ENCODE measurements at regions not wholly inside any gene's neighbourhood (a gene's known extent, or its start where the extent isn't known, plus 50 kb on each side); places are given as distances from the start of the nearest gene placed in this dataset.
"Not testable (repeated sequence)": the region's sequence is repeated elsewhere in the genome, so short reads cannot be mapped to it uniquely, and the experiment has no call there.

DNA sequence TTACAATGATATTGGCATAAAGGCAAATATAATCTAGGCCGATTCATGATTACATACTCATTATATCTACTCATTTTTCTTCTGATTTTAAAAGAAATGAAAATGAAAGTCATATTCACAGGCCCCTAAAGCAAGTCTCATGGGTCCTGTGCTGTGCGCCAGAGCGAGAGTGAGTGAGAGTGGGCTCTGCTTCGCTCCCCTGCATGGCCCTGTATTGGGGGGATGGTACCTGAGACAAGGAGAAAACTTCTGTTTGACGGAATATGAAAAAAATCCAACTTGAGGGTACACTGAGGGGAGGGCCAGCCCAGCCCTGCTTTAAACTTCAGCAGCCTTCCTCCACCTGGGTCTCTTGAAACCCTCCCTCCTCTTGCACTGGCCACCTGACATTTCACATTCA is 81.4 kb upstream of the RGPD5 start:
- Histone ChIP-seq H3K36me3 (no peaks in the 10 kb centered on the region), H3K4me1 (peaks cover 0 to 6% (median 0%) of the 10 kb centered on the region in 3 donors), H3K27me3 (no peaks in the 10 kb centered on the region), H3K27ac (no peak overlapping the region), H3K9me3 (no peaks in the 10 kb centered on the region), H3K4me3 (no peak overlapping the region)
- ATAC-seq: no peak
- WGBS, 2 donors (ENCODE audit: low coverage in 1 of 2): 77 to 80% methylated on average over 2 to 5 of the region's 5 CpGs
- TF ChIP-seq POLR2AphosphoS5 (IDR thresholded peaks at IDR 0.05) (no peak), EP300 (IDR thresholded peaks at IDR 0.05) (no peak), POLR2A (IDR thresholded peaks at IDR 0.05) (no peak), CTCF (IDR thresholded peaks at IDR 0.05) (no peak)

GRCh38 chr2:109715313-109715805 is 78.7 kb upstream of the RGPD5 start:
- H3K36me3 ChIP-seq: no peaks in the 10 kb centered on the region
- no peaks in the 10 kb centered on the region for H3K9me3 ChIP-seq
- WGBS, 2 donors (ENCODE audit: low coverage in 1 of 2): 14% methylated on average over 1 of the region's 1 CpG; no CpG with 5 or more reads in 1 of the 2 donors
- H3K4me3 ChIP-seq: no peak overlapping the region
- H3K27me3 ChIP-seq: no peaks in the 10 kb centered on the region
- TF ChIP-seq POLR2AphosphoS5 (IDR thresholded peaks at IDR 0.05): no peak
- TF ChIP-seq CTCF (IDR thresholded peaks at IDR 0.05): peak in 3 of 4 experiments; percentile 73 to 86 (median 74)
- no peak overlapping the region for H3K27ac ChIP-seq
- peaks cover 0 to 6% (median 0%) of the 10 kb centered on the region in 3 donors for H3K4me1 ChIP-seq
- ATAC-seq: peak; percentile 78

- not testable (repeated sequence) for H3K4me3 ChIP-seq, H3K36me3 ChIP-seq, H3K27me3 ChIP-seq, H3K4me1 ChIP-seq, H3K9me3 ChIP-seq, H3K27ac ChIP-seq, ATAC-seq
- WGBS, 2 donors (ENCODE audit: low coverage in 1 of 2): 67 to 100% methylated on average over 1 to 3 of the region's 4 CpGs
Measured at GRCh38 chr2:109716596-109716995, 77.5 kb upstream of the RGPD5 start.

DNA sequence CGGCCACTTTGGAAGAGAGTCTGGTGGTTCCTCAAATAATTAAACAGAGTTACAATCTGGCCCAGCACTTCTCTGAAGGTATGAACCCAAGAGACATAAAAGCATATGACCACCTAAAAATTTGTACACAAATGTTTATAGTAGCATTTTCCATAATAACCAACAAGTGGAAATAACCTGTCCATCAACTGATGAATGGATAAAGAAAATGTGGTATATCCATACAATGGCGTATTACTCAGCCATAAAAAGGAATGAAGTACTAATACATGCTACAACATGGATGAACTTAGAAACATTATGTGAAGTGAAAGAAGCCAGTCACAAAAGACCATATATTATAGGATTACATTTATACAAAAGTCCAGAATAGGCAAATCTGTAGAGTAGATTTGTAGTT is 76.0 kb upstream of the RGPD5 start:
- H3K4me3 ChIP-seq: no peak overlapping the region
- WGBS, 2 donors (ENCODE audit: low coverage in 1 of 2): 100% methylated on average over 1 to 2 of the region's 2 CpGs
- H3K27me3 ChIP-seq: no peaks in the 10 kb centered on the region
- no peak overlapping the region for H3K27ac ChIP-seq
- H3K4me1 ChIP-seq: peaks cover 0 to 6% (median 0%) of the 10 kb centered on the region in 3 donors
- no peaks in the 10 kb centered on the region for H3K36me3 ChIP-seq
- no peaks in the 10 kb centered on the region for H3K9me3 ChIP-seq
- ATAC-seq: no peak
- TF ChIP-seq POLR2AphosphoS5 (IDR thresholded peaks at IDR 0.05): no peak
- no peak for TF ChIP-seq EP300 (IDR thresholded peaks at IDR 0.05)
- TF ChIP-seq CTCF (IDR thresholded peaks at IDR 0.05): no peak
- TF ChIP-seq POLR2A (IDR thresholded peaks at IDR 0.05): no peak

- ATAC-seq: no peak
- 75 to 92% methylated on average over 4 to 6 of the region's 6 CpGs for WGBS, 2 donors (ENCODE audit: low coverage in 1 of 2)
- Histone ChIP-seq H3K27me3 (no peaks in the 10 kb centered on the region), H3K4me1 (peaks cover 0 to 5% (median 0%) of the 10 kb centered on the region in 3 donors), H3K36me3 (no peaks in the 10 kb centered on the region), H3K27ac (no peak overlapping the region), H3K4me3 (no peak overlapping the region), H3K9me3 (no peaks in the 10 kb centered on the region)
- TF ChIP-seq EP300 (IDR thresholded peaks at IDR 0.05): no peak
- no peak for TF ChIP-seq CTCF (IDR thresholded peaks at IDR 0.05)
- TF ChIP-seq POLR2A (IDR thresholded peaks at IDR 0.05): no peak
- TF ChIP-seq POLR2AphosphoS5 (IDR thresholded peaks at IDR 0.05): no peak
Measured at GRCh38 chr2:109719871-109720270, 74.2 kb upstream of the RGPD5 start.

All from gastroesophageal sphincter (tissue), 4 donors.